ENCODE measurements at regions not wholly inside any gene's neighbourhood (a gene's known extent, or its start where the extent isn't known, plus 50 kb on each side); places are given as distances from the start of the nearest gene placed in this dataset.
"Not testable (repeated sequence)": the region's sequence is repeated elsewhere in the genome, so short reads cannot be mapped to it uniquely, and the experiment has no call there.

- Mint-ChIP-seq H3K27me3 (ENCODE audit: unreplicated experiment) (peaks cover 7% of the 10 kb centered on the region), H3K9me3 (ENCODE audit: unreplicated experiment) (no peaks in the 10 kb centered on the region), H3K4me1 (ENCODE audit: unreplicated experiment) (no peaks in the 10 kb centered on the region), H3K27ac (ENCODE audit: unreplicated experiment) (no peak overlapping the region), H3K4me3 (ENCODE audit: unreplicated experiment) (no peak overlapping the region), H3K36me3 (ENCODE audit: unreplicated experiment) (no peaks in the 10 kb centered on the region)
- no peak for DNase-seq (ENCODE audit: extremely low spot score, unreplicated experiment)
- TF ChIP-seq CTCF (IDR thresholded peaks at IDR 0.05): no peak
Observed at GRCh38 chr10:125409756-125410155, 249.4 kb upstream of the CTBP2 start.

- H3K27me3 Mint-ChIP-seq (ENCODE audit: unreplicated experiment): peaks cover 14% of the 10 kb centered on the region
- peaks cover 6% of the 10 kb centered on the region for H3K9me3 Mint-ChIP-seq (ENCODE audit: unreplicated experiment)
- H3K27ac Mint-ChIP-seq (ENCODE audit: unreplicated experiment): no peak overlapping the region
- no peaks in the 10 kb centered on the region for H3K36me3 Mint-ChIP-seq (ENCODE audit: unreplicated experiment)
- no peak for TF ChIP-seq CTCF (IDR thresholded peaks at IDR 0.05)
- H3K4me1 Mint-ChIP-seq (ENCODE audit: unreplicated experiment): no peaks in the 10 kb centered on the region
- no peak overlapping the region for H3K4me3 Mint-ChIP-seq (ENCODE audit: unreplicated experiment)
- DNase-seq (ENCODE audit: extremely low spot score, unreplicated experiment): no peak
Observed at GRCh38 chr10:125407557-125407956, 247.2 kb upstream of the CTBP2 start.

GRCh38 chr10:125407000-125407502, 246.7 kb upstream of the CTBP2 start:
- no peak for TF ChIP-seq CTCF (IDR thresholded peaks at IDR 0.05)
- peaks cover 18% of the 10 kb centered on the region for H3K27me3 Mint-ChIP-seq (ENCODE audit: unreplicated experiment)
- no peak for DNase-seq (ENCODE audit: extremely low spot score, unreplicated experiment)
- peaks cover 11% of the 10 kb centered on the region for H3K9me3 Mint-ChIP-seq (ENCODE audit: unreplicated experiment)
- H3K36me3 Mint-ChIP-seq (ENCODE audit: unreplicated experiment): no peaks in the 10 kb centered on the region
- H3K27ac Mint-ChIP-seq (ENCODE audit: unreplicated experiment): no peak overlapping the region
- no peaks in the 10 kb centered on the region for H3K4me1 Mint-ChIP-seq (ENCODE audit: unreplicated experiment)
- no peak overlapping the region for H3K4me3 Mint-ChIP-seq (ENCODE audit: unreplicated experiment)

- H3K36me3 Mint-ChIP-seq (ENCODE audit: unreplicated experiment); H3K27ac Mint-ChIP-seq (ENCODE audit: unreplicated experiment); DNase-seq (ENCODE audit: extremely low spot score, unreplicated experiment); H3K4me3 Mint-ChIP-seq (ENCODE audit: unreplicated experiment); H3K4me1 Mint-ChIP-seq (ENCODE audit: unreplicated experiment): not testable (repeated sequence)
- H3K27me3 Mint-ChIP-seq (ENCODE audit: unreplicated experiment): peaks cover 23% of the 10 kb centered on the region
- H3K9me3 Mint-ChIP-seq (ENCODE audit: unreplicated experiment): peaks cover 15% of the 10 kb centered on the region
Observed at GRCh38 chr10:125404902-125405301, 244.5 kb upstream of the CTBP2 start.

GRCh38 chr10:125401462-125401861, 241.1 kb upstream of the CTBP2 start:
- no peak for TF ChIP-seq CTCF (IDR thresholded peaks at IDR 0.05)
- Mint-ChIP-seq H3K4me3 (ENCODE audit: unreplicated experiment) (no peak overlapping the region), H3K27ac (ENCODE audit: unreplicated experiment) (no peak overlapping the region), H3K36me3 (ENCODE audit: unreplicated experiment) (no peaks in the 10 kb centered on the region), H3K27me3 (ENCODE audit: unreplicated experiment) (peaks cover 24% of the 10 kb centered on the region), H3K4me1 (ENCODE audit: unreplicated experiment) (no peaks in the 10 kb centered on the region), H3K9me3 (ENCODE audit: unreplicated experiment) (peaks cover 15% of the 10 kb centered on the region)
- DNase-seq (ENCODE audit: extremely low spot score, unreplicated experiment): no peak

- peaks cover 21% of the 10 kb centered on the region for H3K27me3 Mint-ChIP-seq (ENCODE audit: unreplicated experiment)
- no peak for TF ChIP-seq CTCF (IDR thresholded peaks at IDR 0.05)
- H3K36me3 Mint-ChIP-seq (ENCODE audit: unreplicated experiment): no peaks in the 10 kb centered on the region
- no peak for DNase-seq (ENCODE audit: extremely low spot score, unreplicated experiment)
- peaks cover 11% of the 10 kb centered on the region for H3K9me3 Mint-ChIP-seq (ENCODE audit: unreplicated experiment)
- H3K27ac Mint-ChIP-seq (ENCODE audit: unreplicated experiment): no peak overlapping the region
- no peak overlapping the region for H3K4me3 Mint-ChIP-seq (ENCODE audit: unreplicated experiment)
- no peaks in the 10 kb centered on the region for H3K4me1 Mint-ChIP-seq (ENCODE audit: unreplicated experiment)
Observed at GRCh38 chr10:125399289-125399688, 238.9 kb upstream of the CTBP2 start.
